ENCODE measurements at regions not wholly inside any gene's neighbourhood (a gene's known extent, or its start where the extent isn't known, plus 50 kb on each side); places are given as distances from the start of the nearest gene placed in this dataset.
"Not testable (repeated sequence)": the region's sequence is repeated elsewhere in the genome, so short reads cannot be mapped to it uniquely, and the experiment has no call there.

- no peaks in the 10 kb centered on the region for H3K36me3 ChIP-seq
- no peak for TF ChIP-seq CTCF (IDR thresholded peaks at IDR 0.05; ENCODE audit: low read depth, low read length)
- peaks cover 14% of the 10 kb centered on the region for H3K27me3 ChIP-seq
- no peak for DNase-seq
- no peaks in the 10 kb centered on the region for H3K4me1 ChIP-seq
- H3K4me3 ChIP-seq (ENCODE audit: low read depth, low read length) = no peak overlapping the region
- H3K9me3 ChIP-seq = no peaks in the 10 kb centered on the region
Measured at GRCh38 chr7:39845006-39845405, 105.0 kb upstream of the CDK13 start.

- TF ChIP-seq CTCF (IDR thresholded peaks at IDR 0.05; ENCODE audit: low read depth, low read length) = no peak
- no peaks in the 10 kb centered on the region for H3K36me3 ChIP-seq
- peaks cover 11% of the 10 kb centered on the region for H3K27me3 ChIP-seq
- H3K4me1 ChIP-seq = no peaks in the 10 kb centered on the region
- no peaks in the 10 kb centered on the region for H3K9me3 ChIP-seq
- DNase-seq = no peak
- no peak overlapping the region for H3K4me3 ChIP-seq (ENCODE audit: low read depth, low read length)
Measured at GRCh38 chr7:39847227-39847626, 102.8 kb upstream of the CDK13 start.

DNA sequence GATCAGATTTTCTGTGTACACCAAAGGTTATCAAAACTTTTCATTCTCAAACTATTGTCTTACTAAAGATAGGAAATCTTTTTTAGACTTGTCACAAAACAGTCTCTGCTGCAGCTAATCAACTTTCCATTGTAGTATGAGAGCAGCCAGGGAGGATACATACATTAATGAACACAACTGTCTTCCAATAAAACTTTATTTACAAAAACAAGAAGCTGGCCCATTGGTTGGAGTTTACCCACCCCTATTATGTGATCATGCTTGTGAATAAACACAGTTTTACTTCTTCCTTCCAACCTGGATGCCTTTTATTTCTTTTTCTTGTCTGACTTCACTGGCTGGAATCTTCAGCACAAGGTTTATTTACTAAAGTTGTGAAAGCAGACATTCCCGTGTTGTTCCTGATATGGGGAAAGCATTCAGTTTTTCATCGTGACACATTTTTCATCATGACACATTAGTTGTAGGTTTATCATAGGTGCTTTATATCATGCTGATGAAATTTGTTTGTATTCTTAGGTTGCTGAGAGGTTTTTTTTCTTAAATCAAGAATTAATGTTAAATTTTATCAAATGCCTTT is 98.5 kb upstream of the CDK13 start:
- Histone ChIP-seq H3K36me3 (no peaks in the 10 kb centered on the region), H3K27me3 (peaks cover 29% of the 10 kb centered on the region), H3K4me1 (no peaks in the 10 kb centered on the region), H3K9me3 (no peaks in the 10 kb centered on the region), H3K4me3 (ENCODE audit: low read depth, low read length) (no peak overlapping the region)
- DNase-seq = no peak
- TF ChIP-seq CTCF (IDR thresholded peaks at IDR 0.05; ENCODE audit: low read depth, low read length) = no peak

DNA sequence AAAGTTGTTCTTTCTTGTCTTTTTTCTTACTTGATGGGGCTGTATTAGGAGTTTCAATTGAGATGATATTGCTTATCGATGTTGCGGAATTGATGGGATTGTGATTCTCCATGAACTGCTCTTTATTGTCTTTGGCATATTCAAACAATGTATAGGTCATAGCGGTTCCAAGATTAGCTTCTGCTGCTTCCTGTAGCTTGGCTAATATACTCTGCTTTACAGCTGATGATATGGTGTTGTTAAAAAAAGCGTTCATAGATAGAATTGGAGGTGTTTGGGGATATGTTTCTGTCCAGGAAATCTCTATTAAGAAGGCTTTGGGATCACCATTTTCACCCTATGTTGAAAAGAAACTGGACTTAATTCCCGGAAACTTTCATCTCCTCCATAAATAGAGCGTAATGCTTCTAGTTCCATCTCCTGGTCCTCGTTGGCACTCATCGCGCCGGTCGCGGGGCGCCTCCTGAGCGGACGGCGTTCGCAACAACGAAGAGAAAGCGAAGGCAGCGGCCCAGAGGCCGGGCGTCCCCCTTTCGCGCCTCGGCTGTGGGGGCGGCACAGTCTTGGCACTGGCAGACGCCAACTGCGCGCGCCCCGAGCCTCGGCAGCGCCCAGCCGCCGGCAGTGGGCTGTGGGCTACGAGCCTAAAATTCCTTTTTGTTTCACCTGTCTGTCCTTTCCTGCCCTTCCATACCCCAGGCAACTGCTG is 95.3 kb upstream of the CDK13 start:
- not testable (repeated sequence) for H3K36me3 ChIP-seq, DNase-seq, H3K4me1 ChIP-seq, H3K9me3 ChIP-seq
- H3K27me3 ChIP-seq = peaks cover 31% of the 10 kb centered on the region
- H3K4me3 ChIP-seq (ENCODE audit: low read depth, low read length) = peak overlapping the region; percentile 26

GRCh38 chr7:39855325-39855674 is 94.8 kb upstream of the CDK13 start:
- TF ChIP-seq CTCF (IDR thresholded peaks at IDR 0.05; ENCODE audit: low read depth, low read length) = no peak

DNA sequence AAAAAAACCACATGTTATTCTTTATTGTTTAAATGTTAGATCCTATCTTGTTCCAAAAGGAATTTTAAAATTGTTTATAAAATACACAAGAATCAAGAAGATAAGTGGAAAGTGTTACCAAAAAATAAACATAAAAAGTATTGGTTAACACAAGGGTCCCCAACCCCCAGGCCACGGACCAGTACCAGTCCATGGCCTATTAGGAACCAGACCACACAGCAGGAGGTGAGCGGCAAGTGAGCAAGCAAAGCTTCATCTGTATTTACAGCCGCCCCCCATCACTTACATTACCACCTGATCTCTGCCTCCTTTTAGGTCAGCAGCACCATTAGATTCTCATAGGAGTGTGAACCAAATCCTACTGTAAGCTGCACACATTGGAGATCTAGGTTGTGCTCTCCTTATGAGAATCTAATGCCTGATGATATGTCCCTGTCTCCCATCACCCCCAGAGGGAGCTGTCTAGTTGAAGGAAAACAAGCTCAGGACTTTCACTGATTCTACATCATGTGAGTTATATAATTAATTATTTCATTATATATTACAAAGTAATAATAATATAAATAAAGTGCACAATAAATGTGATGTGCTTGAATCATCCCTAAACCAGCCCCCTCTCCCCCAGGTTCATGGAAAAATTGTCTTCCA is 86.3 kb upstream of the CDK13 start:
- H3K36me3 ChIP-seq; H3K4me1 ChIP-seq; H3K27me3 ChIP-seq; H3K9me3 ChIP-seq; H3K4me3 ChIP-seq (ENCODE audit: low read depth, low read length): not testable (repeated sequence)
- DNase-seq = peak; percentile 30
- peak; percentile 46 for TF ChIP-seq CTCF (IDR thresholded peaks at IDR 0.05; ENCODE audit: low read depth, low read length)

More at GRCh38 chr7:39855325-39855674, 94.8 kb upstream of the CDK13 start:
- no peak for DNase-seq
- H3K36me3 ChIP-seq = no peaks in the 10 kb centered on the region
- H3K4me3 ChIP-seq (ENCODE audit: low read depth, low read length) = peak overlapping the region; percentile 26
- no peaks in the 10 kb centered on the region for H3K9me3 ChIP-seq
- H3K27me3 ChIP-seq = peaks cover 31% of the 10 kb centered on the region
- no peaks in the 10 kb centered on the region for H3K4me1 ChIP-seq

- not testable (repeated sequence) for H3K4me1 ChIP-seq; DNase-seq; H3K36me3 ChIP-seq; H3K27me3 ChIP-seq; H3K4me3 ChIP-seq (ENCODE audit: low read depth, low read length); H3K9me3 ChIP-seq
Measured at GRCh38 chr7:39869888-39870522, 80.1 kb upstream of the CDK13 start.

DNA sequence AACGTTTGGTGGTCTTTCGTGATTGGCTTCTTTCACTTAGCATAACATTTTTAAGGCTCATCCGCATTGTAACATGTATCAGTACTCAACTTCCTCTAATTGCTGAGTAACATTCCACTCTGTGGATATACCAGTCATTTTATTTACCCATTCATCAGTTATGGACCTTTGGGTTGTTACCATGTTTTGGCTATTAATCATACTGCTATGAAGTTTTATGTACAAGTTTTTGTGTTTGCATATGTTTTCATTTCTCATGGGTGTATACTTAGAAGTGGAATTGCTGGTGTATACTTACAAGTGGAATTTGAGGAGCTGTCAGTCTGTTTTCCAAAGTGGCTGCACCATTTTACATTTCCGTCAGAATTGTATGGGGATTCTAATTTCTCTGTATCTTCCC is 78.4 kb upstream of the CDK13 start:
- not testable (repeated sequence) for DNase-seq; H3K9me3 ChIP-seq; H3K4me3 ChIP-seq (ENCODE audit: low read depth, low read length); H3K36me3 ChIP-seq; H3K27me3 ChIP-seq; H3K4me1 ChIP-seq
